ENCODE measurements at regions not wholly inside any gene's neighbourhood (a gene's known extent, or its start where the extent isn't known, plus 50 kb on each side); places are given as distances from the start of the nearest gene placed in this dataset.

DNA sequence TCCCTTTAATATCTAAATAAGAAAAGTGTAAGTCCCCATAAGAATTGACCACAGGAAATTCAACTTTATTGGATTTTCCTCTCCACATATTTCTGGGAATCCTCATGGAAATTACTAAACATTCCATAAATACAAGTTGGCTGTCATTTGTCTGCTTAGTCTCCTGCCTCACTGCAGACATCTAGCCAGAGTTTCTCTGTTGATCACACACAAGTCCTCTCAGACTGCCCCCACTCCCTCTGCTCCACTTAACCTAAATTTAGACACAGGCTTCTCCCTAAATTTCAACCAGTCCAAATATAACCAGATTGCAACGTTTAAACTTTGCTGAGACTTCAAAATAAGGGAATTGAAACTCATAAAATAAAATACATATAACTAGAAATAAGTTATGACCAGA lies 982.1 kb downstream of the DTWD2 start:
- H3K4me3 ChIP-seq (ENCODE audit: low read depth, low read length) = no peak overlapping the region
- DNase-seq (ENCODE audit: low read depth) = no peak
- TF ChIP-seq, protein P1, sequence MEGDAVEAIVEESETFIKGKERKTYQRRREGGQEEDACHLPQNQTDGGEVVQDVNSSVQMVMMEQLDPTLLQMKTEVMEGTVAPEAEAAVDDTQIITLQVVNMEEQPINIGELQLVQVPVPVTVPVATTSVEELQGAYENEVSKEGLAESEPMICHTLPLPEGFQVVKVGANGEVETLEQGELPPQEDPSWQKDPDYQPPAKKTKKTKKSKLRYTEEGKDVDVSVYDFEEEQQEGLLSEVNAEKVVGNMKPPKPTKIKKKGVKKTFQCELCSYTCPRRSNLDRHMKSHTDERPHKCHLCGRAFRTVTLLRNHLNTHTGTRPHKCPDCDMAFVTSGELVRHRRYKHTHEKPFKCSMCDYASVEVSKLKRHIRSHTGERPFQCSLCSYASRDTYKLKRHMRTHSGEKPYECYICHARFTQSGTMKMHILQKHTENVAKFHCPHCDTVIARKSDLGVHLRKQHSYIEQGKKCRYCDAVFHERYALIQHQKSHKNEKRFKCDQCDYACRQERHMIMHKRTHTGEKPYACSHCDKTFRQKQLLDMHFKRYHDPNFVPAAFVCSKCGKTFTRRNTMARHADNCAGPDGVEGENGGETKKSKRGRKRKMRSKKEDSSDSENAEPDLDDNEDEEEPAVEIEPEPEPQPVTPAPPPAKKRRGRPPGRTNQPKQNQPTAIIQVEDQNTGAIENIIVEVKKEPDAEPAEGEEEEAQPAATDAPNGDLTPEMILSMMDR (IDR thresholded peaks at IDR 0.05; ENCODE audit: insufficient read depth, low read length) = no peak

DNA sequence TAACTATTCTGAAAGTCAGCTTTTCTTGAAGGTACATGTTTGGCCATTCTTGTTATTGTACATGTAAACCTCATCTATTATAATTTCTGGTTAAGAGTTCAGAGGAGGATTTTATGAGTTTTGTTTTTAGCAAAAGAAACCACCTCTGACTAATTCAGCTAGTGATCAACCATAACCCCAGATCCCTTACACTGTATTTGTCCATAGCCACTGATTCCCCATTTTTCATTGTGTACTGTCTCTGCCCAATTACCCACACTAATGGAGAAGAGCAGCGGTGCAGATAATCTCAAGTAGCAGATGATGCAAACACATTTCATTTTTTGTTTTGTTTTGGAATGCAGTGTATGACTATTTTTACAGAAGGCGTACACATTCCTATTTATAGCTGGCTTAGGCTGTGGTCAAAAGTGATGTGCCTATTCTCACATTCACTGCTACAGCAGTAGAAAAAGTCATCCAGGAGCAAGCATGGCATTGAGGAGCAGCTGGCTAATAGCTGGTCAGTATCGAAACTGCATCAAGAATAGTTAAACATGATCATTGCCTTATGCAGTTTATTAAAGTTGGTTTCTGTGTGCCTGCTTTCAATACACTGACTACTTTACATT lies 988.3 kb downstream of the DTWD2 start:
- no peak for DNase-seq (ENCODE audit: low read depth)
- no peak overlapping the region for H3K4me3 ChIP-seq (ENCODE audit: low read depth, low read length)
- TF ChIP-seq, protein P1 (IDR thresholded peaks at IDR 0.05; ENCODE audit: insufficient read depth, low read length) = no peak

DNA sequence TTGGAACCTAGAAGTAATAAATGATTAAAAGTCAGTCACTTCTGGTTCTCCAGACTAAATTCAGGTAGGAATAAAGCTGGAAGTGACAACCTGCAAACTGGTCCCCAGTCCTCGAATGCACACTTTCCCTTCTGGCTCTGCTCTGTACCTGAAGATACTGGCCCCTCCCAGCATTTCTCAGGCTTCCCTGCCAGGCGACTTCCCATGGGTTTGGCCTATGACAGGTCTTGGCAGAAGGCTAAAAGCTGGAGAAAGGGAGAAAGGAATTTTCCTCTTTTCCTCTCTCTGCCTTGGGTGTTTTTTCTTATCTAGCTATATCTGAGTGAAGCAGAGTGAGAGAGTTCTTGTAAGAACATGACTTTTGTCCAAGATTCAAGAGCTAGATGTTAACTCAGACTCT lies 1005.7 kb downstream of the DTWD2 start:
- DNase-seq (ENCODE audit: low read depth) = no peak
- H3K4me3 ChIP-seq (ENCODE audit: low read depth, low read length) = no peak overlapping the region
- TF ChIP-seq, protein P1 (IDR thresholded peaks at IDR 0.05; ENCODE audit: insufficient read depth, low read length) = no peak

DNA sequence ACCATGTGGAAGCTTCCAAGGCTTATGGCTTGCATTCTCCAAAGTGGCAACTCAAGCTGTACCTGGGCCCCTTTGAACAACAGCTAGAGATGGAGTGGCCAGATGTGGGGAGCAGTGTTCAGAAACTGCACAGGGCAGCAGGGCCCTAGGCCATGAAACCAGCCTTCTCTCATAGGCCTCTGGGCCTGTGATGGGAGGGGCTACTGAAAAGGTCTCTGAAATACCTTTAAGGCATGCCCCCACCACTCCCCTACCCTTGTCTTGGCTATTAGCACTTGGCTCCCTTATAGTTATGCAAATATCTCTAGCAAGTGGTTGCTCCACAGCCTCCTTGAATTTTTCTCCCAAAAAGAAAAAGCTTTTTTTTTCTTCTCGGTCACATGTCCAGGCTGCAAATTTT lies 1014.6 kb downstream of the DTWD2 start:
- no peak overlapping the region for H3K4me3 ChIP-seq (ENCODE audit: low read depth, low read length)
- TF ChIP-seq, protein P1 (IDR thresholded peaks at IDR 0.05; ENCODE audit: insufficient read depth, low read length) = no peak
- DNase-seq (ENCODE audit: low read depth) = no peak

DNA sequence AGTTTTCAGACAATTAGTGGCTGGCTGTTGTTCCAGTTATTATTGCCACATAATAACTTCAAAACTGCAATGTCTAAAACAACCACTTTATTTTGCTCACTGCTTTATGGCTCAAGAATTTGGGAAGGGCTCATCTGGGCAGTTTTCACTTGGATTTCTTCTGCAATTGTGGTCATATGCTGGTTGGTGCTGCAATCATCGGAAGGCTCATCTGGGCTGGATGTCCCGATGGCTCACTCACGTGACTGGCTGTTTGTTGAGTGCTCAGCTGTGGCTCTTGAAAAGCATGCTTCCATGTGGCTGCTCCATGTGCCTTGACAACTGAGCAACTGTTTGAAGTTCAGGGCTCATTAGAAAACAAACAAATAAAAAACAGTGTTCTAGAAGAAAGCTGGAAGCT lies 1032.5 kb downstream of the DTWD2 start:
- DNase-seq (ENCODE audit: low read depth) = no peak
- TF ChIP-seq, protein P1 (IDR thresholded peaks at IDR 0.05; ENCODE audit: insufficient read depth, low read length) = no peak
- no peak overlapping the region for H3K4me3 ChIP-seq (ENCODE audit: low read depth, low read length)

DNA sequence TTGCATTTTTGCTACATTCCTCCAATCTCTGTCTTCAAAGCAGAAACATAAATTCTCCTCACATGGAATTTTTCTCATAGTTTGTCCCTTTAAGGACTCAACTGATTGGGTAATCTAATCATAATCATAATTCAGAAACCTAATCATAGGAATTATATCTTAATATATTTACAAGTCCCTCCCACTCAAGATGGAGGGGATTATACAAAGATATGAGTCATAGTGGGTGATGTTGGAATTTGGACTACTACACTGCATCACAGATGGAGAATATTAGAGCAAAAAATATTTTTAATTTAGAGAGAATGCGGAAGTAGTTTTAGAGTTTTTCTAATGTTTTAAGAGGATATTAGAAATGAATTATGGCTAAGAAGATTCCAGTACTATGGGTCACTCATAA lies 1034.0 kb downstream of the DTWD2 start:
- DNase-seq (ENCODE audit: low read depth) = no peak

More for the DNA sequence above, 1034.0 kb downstream of the DTWD2 start:
- TF ChIP-seq, protein P1 (IDR thresholded peaks at IDR 0.05; ENCODE audit: insufficient read depth, low read length) = no peak
- no peak overlapping the region for H3K4me3 ChIP-seq (ENCODE audit: low read depth, low read length)

Measured in fibroblast of the aortic adventitia (primary cell).